Keratinocyte (primary cell): ENCODE measurements at regions not wholly inside any gene's neighbourhood (a gene's known extent, or its start where the extent isn't known, plus 50 kb on each side); places are given as distances from the start of the nearest gene placed in this dataset.

Experiments
- DNase-seq: peaks from one replicate; pipeline ENCODE4 v3.0.0-alpha.2; 2011; ENCODE audit warnings: low read depth, missing footprints, low spot score
- FAIRE-seq: peaks from 2 replicates; lab custom pipeline; 2011; peaks lifted over from hg19 to GRCh38; lab: Jason Lieb, UNC
- H2AFZ ChIP-seq: 2 replicates; pipeline ENCODE4 v1.6.0; 2012; ENCODE audit warnings: low read length, control low read depth, inconsistent platforms; ENCODE audit not compliant: control insufficient read depth
- H3K27ac ChIP-seq: 2 replicates; pipeline ENCODE4 v1.5.1; 2011; ENCODE audit warnings: low read length; ENCODE audit not compliant: control insufficient read depth, insufficient read depth
- H3K27me3 ChIP-seq: 3 replicates; pipeline ENCODE4 v1.6.0; 2011; ENCODE audit warnings: low read length; ENCODE audit not compliant: control insufficient read depth, insufficient read depth; ENCODE audit errors: extremely low read depth
- H3K36me3 ChIP-seq, 2 experiments: 2 replicates in 1 of 2; 3 replicates in 1 of 2; pipeline ENCODE4 v1.5.1; 2011; ENCODE audit warnings: low read length in 2 of 2, mild to moderate bottlenecking in 1 of 2; ENCODE audit not compliant: control insufficient read depth in 2 of 2, insufficient read depth in 2 of 2; ENCODE audit errors: extremely low read depth in 1 of 2
- H3K4me1 ChIP-seq: 3 replicates; pipeline ENCODE4 v1.5.1; 2011; ENCODE audit warnings: low read length; ENCODE audit not compliant: control insufficient read depth, insufficient read depth; ENCODE audit errors: extremely low read depth
- H3K4me2 ChIP-seq: 3 replicates; pipeline ENCODE4 v1.6.0; 2011; ENCODE audit warnings: low read depth, low read length; ENCODE audit not compliant: control insufficient read depth, insufficient read depth; ENCODE audit errors: extremely low read depth
- H3K4me3 ChIP-seq, 3 experiments: fragments of 200-600 bp in 1 of 3; sonication (generic) in 1 of 3; 2 replicates in 2 of 3; 3 replicates in 1 of 3; pipeline ENCODE4 v1.5.1; 2011 to 2016; ENCODE audit warnings: low read length in 3 of 3, mild to moderate bottlenecking in 3 of 3, control low read depth in 2 of 3, inconsistent platforms in 1 of 3, low read depth in 1 of 3, mixed read lengths in 1 of 3, mixed run types in 1 of 3, moderate library complexity in 1 of 3; ENCODE audit not compliant: control insufficient read depth in 2 of 3, insufficient read depth in 2 of 3; ENCODE audit errors: extremely low read depth in 1 of 3
- H3K79me2 ChIP-seq: 2 replicates; pipeline ENCODE4 v1.6.0; 2012; ENCODE audit warnings: low read length; ENCODE audit not compliant: control insufficient read depth, insufficient read depth
- H3K9ac ChIP-seq: 3 replicates; pipeline ENCODE4 v1.6.0; 2011; ENCODE audit warnings: low read length; ENCODE audit not compliant: control insufficient read depth, insufficient read depth; ENCODE audit errors: extremely low read depth
- H3K9me1 ChIP-seq: 3 replicates; pipeline ENCODE4 v1.6.0; 2011; ENCODE audit warnings: low read length; ENCODE audit not compliant: control insufficient read depth, insufficient read depth; ENCODE audit errors: extremely low read depth
- H3K9me3 ChIP-seq: 2 replicates; pipeline ENCODE4 v1.5.1; 2012; ENCODE audit warnings: low read depth, low read length; ENCODE audit not compliant: control insufficient read depth
- H4K20me1 ChIP-seq: 3 replicates; pipeline ENCODE4 v1.6.0; 2011; ENCODE audit warnings: low read length; ENCODE audit not compliant: control insufficient read depth, insufficient read depth; ENCODE audit errors: extremely low read depth
- EZH2 ChIP-seq: IDR thresholded peaks from one replicate; pipeline ENCODE4 v1.6.1; 2012; ENCODE audit warnings: inconsistent platforms, mild to moderate bottlenecking, low read length, moderate library complexity
- dilution Hi-C: fragments of 300-500 bp; cut with MboI; formaldehyde crosslinking; loops from one replicate; pipeline ENCODE4 v1.7.0; 2020; ENCODE audit warnings: low sequenced_read_pairs; ENCODE audit not compliant: extremely low pct_ligation_motif_present
- TF ChIP-seq, protein P1 (sequence below), 3 experiments: IDR thresholded peaks in 1 of 3; conservative IDR thresholded peaks in 1 of 3; optimal IDR thresholded peaks in 1 of 3; 2 replicates in 2 of 3; 3 replicates in 1 of 3; pipeline versions ENCODE3 to v1.5.1; 2011; ENCODE audit warnings: low read length in 3 of 3, mild to moderate bottlenecking in 3 of 3, moderate library complexity in 2 of 3, control low read depth in 1 of 3, inconsistent platforms in 1 of 3; ENCODE audit not compliant: insufficient read depth in 2 of 3; ENCODE audit errors: extremely low read depth in 1 of 3

DNA sequence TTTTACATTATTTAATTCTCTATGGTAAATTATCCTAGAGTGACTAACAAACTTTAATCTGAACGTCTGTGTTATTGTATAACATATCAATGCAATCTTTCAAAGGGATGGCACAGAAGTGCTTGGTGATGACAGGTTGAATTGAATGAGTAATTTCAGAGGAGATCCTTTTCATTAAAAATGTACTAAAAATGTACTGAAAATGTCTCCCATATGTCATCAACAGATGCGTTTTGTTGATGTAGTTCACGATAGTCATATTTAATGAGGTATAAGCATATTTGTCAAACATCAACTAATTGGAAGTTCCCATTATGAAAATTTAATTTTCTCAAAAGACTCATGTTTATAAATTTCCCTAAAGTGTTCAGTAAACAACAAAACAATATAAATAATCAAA is 1434.7 kb upstream of the PCDH20 start:
- dilution Hi-C loops, result no loop called here
- H3K36me3 ChIP-seq, result no peaks in the 10 kb centered on the region

DNA sequence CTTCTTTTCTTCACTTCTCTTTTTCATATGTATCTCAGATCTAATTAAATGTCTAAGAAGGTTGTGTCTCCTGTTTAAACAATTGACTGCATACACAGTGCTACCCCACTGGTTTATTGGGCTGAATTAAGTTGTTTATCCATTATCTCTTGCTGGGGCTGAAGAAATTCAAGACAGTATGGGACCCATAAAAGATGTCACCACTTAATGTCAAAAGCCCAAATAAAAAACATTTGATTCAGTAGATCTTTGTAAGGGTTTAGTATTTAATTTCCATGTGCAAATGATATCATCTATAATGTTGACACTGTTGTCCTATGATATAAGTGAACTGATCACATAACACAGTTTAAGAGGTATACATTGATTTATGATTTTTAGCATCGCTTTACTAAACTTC is 1431.9 kb upstream of the PCDH20 start:
- no peaks in the 10 kb centered on the region for H3K9me1 ChIP-seq
- no peaks in the 10 kb centered on the region for H3K4me1 ChIP-seq
- H2AFZ ChIP-seq, result no peak overlapping the region
- no peak overlapping the region for H3K4me3 ChIP-seq
- H3K9me3 ChIP-seq, result no peaks in the 10 kb centered on the region
- dilution Hi-C loops, result no loop called here
- H3K36me3 ChIP-seq, result no peaks in the 10 kb centered on the region
- no peak for TF ChIP-seq EZH2
- TF ChIP-seq, protein P1, sequence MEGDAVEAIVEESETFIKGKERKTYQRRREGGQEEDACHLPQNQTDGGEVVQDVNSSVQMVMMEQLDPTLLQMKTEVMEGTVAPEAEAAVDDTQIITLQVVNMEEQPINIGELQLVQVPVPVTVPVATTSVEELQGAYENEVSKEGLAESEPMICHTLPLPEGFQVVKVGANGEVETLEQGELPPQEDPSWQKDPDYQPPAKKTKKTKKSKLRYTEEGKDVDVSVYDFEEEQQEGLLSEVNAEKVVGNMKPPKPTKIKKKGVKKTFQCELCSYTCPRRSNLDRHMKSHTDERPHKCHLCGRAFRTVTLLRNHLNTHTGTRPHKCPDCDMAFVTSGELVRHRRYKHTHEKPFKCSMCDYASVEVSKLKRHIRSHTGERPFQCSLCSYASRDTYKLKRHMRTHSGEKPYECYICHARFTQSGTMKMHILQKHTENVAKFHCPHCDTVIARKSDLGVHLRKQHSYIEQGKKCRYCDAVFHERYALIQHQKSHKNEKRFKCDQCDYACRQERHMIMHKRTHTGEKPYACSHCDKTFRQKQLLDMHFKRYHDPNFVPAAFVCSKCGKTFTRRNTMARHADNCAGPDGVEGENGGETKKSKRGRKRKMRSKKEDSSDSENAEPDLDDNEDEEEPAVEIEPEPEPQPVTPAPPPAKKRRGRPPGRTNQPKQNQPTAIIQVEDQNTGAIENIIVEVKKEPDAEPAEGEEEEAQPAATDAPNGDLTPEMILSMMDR (optimal IDR thresholded peaks at IDR 0.05 in 1 of 3, IDR thresholded peaks at IDR 0.05 in 1 of 3, conservative IDR thresholded peaks at IDR 0.05 in 1 of 3; ENCODE audit: extremely low read depth in 1 of 3, insufficient read depth in 2 of 3, low read length in 3 of 3), result no peak
- H3K4me2 ChIP-seq, result no peak overlapping the region
- no peaks in the 10 kb centered on the region for H3K27me3 ChIP-seq
- FAIRE-seq, result no peak
- no peak for DNase-seq
- no peaks in the 10 kb centered on the region for H3K79me2 ChIP-seq
- no peak overlapping the region for H3K9ac ChIP-seq
- no peaks in the 10 kb centered on the region for H4K20me1 ChIP-seq
- no peak overlapping the region for H3K27ac ChIP-seq

More for the DNA sequence above, 1434.7 kb upstream of the PCDH20 start:
- H3K4me2 ChIP-seq, result no peak overlapping the region
- DNase-seq (no peak), FAIRE-seq (no peak)
- no peaks in the 10 kb centered on the region for H3K4me1 ChIP-seq
- H2AFZ ChIP-seq, result no peak overlapping the region
- H3K9me1 ChIP-seq, result no peaks in the 10 kb centered on the region
- H3K79me2 ChIP-seq, result no peaks in the 10 kb centered on the region
- no peak overlapping the region for H3K4me3 ChIP-seq
- H3K9ac ChIP-seq, result no peak overlapping the region
- no peaks in the 10 kb centered on the region for H4K20me1 ChIP-seq
- TF ChIP-seq, protein P1 (optimal IDR thresholded peaks at IDR 0.05 in 1 of 3, IDR thresholded peaks at IDR 0.05 in 1 of 3, conservative IDR thresholded peaks at IDR 0.05 in 1 of 3; ENCODE audit: extremely low read depth in 1 of 3, insufficient read depth in 2 of 3, low read length in 3 of 3), result no peak
- no peak for TF ChIP-seq EZH2
- no peak overlapping the region for H3K27ac ChIP-seq
- no peaks in the 10 kb centered on the region for H3K9me3 ChIP-seq
- H3K27me3 ChIP-seq, result no peaks in the 10 kb centered on the region
